Liver (tissue), 3 donors: ENCODE measurements at regions not wholly inside any gene's neighbourhood (a gene's known extent, or its start where the extent isn't known, plus 50 kb on each side); places are given as distances from the start of the nearest gene placed in this dataset.

ENCODE experiments used
- EGR1 ChIP-seq, 2 donors: IDR thresholded peaks; 2 replicates each; pipeline ENCODE4 v1.6.1; 2016 to 2018; ENCODE audit warnings: antibody characterized with exemption in 2 of 2, low read depth in 2 of 2
- JUND ChIP-seq, 2 donors: IDR thresholded peaks; 2 replicates each; pipeline ENCODE4 v1.6.1; 2016; ENCODE audit warnings: antibody characterized with exemption in 2 of 2
- TF ChIP-seq, protein P1 (sequence below): fragments of 150-350 bp; IDR thresholded peaks from 2 replicates; pipeline ENCODE4 v1.5.1; 2017; ENCODE audit warnings: improper control_type of control experiment, low read depth, low read length; ENCODE audit not compliant: missing input control
- TF ChIP-seq, protein P2 (sequence below): IDR thresholded peaks from 2 replicates; pipeline ENCODE4 v1.6.1; 2016; ENCODE audit warnings: antibody characterized with exemption
- donor health status: healthy.
- donor health status: healthy.

DNA sequence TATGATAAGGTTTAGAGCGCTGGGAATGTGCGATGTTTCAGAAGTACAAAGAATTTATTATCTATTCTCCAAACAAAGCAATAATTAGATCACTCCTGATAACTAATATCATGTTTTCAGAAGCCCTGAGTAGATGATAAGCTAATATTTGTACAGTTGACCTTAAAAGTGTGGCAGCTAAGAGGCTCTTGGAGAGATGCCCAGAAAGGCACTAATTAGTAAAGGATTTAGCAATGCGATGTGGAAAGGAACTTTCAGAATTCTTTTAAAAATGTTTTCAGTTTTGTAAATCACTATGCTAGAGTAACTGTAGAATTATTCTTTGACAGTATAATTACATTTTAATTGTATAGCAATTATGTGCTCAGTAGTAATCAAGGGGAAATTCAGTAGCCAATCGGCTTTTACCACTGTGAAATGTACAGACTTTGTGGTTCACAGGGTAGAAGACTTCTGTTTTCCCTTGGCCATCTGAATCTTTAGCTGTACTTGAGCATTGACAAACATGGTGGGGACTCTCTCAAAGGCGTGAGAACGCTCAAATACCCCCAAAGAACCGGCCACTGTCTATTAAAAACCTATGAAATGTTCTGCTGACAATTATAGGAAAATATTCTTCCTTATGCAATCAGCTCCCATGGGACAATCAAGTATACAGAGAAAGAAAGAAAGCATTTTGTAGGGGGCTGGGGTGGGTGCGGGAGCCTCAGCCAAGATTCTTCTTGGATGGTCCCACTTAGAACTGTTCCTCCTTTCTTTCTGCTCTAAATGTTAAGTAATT lies 262.8 kb upstream of the AGAP1 start:
- TF ChIP-seq, protein P1, sequence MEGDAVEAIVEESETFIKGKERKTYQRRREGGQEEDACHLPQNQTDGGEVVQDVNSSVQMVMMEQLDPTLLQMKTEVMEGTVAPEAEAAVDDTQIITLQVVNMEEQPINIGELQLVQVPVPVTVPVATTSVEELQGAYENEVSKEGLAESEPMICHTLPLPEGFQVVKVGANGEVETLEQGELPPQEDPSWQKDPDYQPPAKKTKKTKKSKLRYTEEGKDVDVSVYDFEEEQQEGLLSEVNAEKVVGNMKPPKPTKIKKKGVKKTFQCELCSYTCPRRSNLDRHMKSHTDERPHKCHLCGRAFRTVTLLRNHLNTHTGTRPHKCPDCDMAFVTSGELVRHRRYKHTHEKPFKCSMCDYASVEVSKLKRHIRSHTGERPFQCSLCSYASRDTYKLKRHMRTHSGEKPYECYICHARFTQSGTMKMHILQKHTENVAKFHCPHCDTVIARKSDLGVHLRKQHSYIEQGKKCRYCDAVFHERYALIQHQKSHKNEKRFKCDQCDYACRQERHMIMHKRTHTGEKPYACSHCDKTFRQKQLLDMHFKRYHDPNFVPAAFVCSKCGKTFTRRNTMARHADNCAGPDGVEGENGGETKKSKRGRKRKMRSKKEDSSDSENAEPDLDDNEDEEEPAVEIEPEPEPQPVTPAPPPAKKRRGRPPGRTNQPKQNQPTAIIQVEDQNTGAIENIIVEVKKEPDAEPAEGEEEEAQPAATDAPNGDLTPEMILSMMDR = no peak
- TF ChIP-seq, protein P2, sequence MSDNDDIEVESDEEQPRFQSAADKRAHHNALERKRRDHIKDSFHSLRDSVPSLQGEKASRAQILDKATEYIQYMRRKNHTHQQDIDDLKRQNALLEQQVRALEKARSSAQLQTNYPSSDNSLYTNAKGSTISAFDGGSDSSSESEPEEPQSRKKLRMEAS = no peak
- TF ChIP-seq EGR1 (IDR thresholded peaks at IDR 0.05; ENCODE audit: low read depth in 2 of 2) (no peak), JUND (IDR thresholded peaks at IDR 0.05) (no peak)
